ENCODE measurements at regions not wholly inside any gene's neighbourhood (a gene's known extent, or its start where the extent isn't known, plus 50 kb on each side); places are given as distances from the start of the nearest gene placed in this dataset.
"Not testable (repeated sequence)": the region's sequence is repeated elsewhere in the genome, so short reads cannot be mapped to it uniquely, and the experiment has no call there.

DNA sequence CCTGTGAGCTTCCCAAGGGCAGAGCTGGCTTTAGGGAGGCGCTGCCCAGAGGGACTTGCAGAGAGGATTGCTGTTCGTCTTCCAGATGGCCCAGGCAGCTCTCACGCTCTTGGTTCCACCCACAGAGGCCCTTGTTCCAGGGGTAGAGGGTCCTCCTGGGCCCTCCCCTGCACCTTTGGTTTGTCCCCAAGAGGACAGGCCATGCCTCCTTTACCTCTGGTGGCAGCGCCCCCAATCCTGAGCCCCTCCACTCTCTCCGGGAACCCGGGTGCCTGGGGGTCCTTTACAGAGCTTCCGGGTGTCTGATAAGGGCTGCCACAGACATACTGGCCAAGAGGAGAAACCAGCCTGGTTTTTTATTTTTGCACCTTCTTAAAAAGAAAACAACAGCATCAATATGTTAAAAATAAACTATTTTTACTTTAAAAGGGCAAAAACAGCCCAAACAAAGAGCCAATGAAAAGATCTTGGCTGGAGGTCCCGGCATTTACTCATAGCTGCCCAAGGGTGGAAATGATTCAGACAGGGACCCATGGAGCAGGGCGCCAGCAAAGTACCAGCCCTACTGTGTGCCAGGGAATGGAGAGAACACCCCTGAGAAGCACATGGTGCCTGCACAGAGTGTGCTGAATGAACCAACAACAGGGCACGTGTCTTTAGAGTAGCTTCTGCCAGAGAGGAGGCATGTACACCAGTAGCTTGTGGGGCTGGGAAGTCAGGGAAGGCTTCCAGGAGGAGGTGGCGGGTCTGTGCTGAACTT lies 70.8 kb upstream of the LRPAP1 start:
- TF ChIP-seq, protein P1, sequence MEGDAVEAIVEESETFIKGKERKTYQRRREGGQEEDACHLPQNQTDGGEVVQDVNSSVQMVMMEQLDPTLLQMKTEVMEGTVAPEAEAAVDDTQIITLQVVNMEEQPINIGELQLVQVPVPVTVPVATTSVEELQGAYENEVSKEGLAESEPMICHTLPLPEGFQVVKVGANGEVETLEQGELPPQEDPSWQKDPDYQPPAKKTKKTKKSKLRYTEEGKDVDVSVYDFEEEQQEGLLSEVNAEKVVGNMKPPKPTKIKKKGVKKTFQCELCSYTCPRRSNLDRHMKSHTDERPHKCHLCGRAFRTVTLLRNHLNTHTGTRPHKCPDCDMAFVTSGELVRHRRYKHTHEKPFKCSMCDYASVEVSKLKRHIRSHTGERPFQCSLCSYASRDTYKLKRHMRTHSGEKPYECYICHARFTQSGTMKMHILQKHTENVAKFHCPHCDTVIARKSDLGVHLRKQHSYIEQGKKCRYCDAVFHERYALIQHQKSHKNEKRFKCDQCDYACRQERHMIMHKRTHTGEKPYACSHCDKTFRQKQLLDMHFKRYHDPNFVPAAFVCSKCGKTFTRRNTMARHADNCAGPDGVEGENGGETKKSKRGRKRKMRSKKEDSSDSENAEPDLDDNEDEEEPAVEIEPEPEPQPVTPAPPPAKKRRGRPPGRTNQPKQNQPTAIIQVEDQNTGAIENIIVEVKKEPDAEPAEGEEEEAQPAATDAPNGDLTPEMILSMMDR (IDR thresholded peaks at IDR 0.05), result not testable (repeated sequence)
- TF ChIP-seq POLR2A (IDR thresholded peaks at IDR 0.05), result not testable (repeated sequence)
